ENCODE measurements at regions not wholly inside any gene's neighbourhood (a gene's known extent, or its start where the extent isn't known, plus 50 kb on each side); places are given as distances from the start of the nearest gene placed in this dataset.

- no peak overlapping the region for H3K27ac ChIP-seq
- no peaks in the 10 kb centered on the region for H3K36me3 ChIP-seq
- DNase-seq (ENCODE audit: low spot score) = no peak
- no peak for TF ChIP-seq CTCF (IDR thresholded peaks at IDR 0.05)
- H3K4me1 ChIP-seq (ENCODE audit: control insufficient read depth in 1 of 2, low read depth in 2 of 2) = no peaks in the 10 kb centered on the region
- H3K4me3 ChIP-seq = no peak overlapping the region
- no peak for ATAC-seq (ENCODE audit: insufficient number of reproducible peaks, low FRiP score, low read depth)
- no peaks in the 10 kb centered on the region for H3K27me3 ChIP-seq (replicated peaks; ENCODE audit: insufficient read depth)
- H3K9me3 ChIP-seq = no peaks in the 10 kb centered on the region
Observed at GRCh38 chr4:18444206-18444605, 422.7 kb upstream of the LCORL start.

GRCh38 chr4:18442957-18443356 is 421.4 kb upstream of the LCORL start:
- no peaks in the 10 kb centered on the region for H3K36me3 ChIP-seq
- no peak for DNase-seq (ENCODE audit: low spot score)
- H3K27ac ChIP-seq = no peak overlapping the region
- no peaks in the 10 kb centered on the region for H3K27me3 ChIP-seq (replicated peaks; ENCODE audit: insufficient read depth)
- ATAC-seq (ENCODE audit: insufficient number of reproducible peaks, low FRiP score, low read depth) = no peak
- no peaks in the 10 kb centered on the region for H3K4me1 ChIP-seq (ENCODE audit: control insufficient read depth in 1 of 2, low read depth in 2 of 2)
- no peak overlapping the region for H3K4me3 ChIP-seq
- TF ChIP-seq CTCF (IDR thresholded peaks at IDR 0.05) = no peak
- no peaks in the 10 kb centered on the region for H3K9me3 ChIP-seq

GRCh38 chr4:18441676-18442075 is 420.1 kb upstream of the LCORL start:
- DNase-seq (ENCODE audit: low spot score) = no peak
- H3K9me3 ChIP-seq = no peaks in the 10 kb centered on the region
- no peak overlapping the region for H3K27ac ChIP-seq
- H3K4me1 ChIP-seq (ENCODE audit: control insufficient read depth in 1 of 2, low read depth in 2 of 2) = no peaks in the 10 kb centered on the region
- no peak for ATAC-seq (ENCODE audit: insufficient number of reproducible peaks, low FRiP score, low read depth)
- H3K4me3 ChIP-seq = no peak overlapping the region
- no peak for TF ChIP-seq CTCF (IDR thresholded peaks at IDR 0.05)
- H3K27me3 ChIP-seq (replicated peaks; ENCODE audit: insufficient read depth) = no peaks in the 10 kb centered on the region
- H3K36me3 ChIP-seq = no peaks in the 10 kb centered on the region

- Histone ChIP-seq H3K4me3 (no peak overlapping the region), H3K27ac (no peak overlapping the region), H3K36me3 (no peaks in the 10 kb centered on the region), H3K27me3 (replicated peaks; ENCODE audit: insufficient read depth) (no peaks in the 10 kb centered on the region), H3K4me1 (ENCODE audit: control insufficient read depth in 1 of 2, low read depth in 2 of 2) (no peaks in the 10 kb centered on the region), H3K9me3 (no peaks in the 10 kb centered on the region)
- DNase-seq (ENCODE audit: low spot score) (no peak), ATAC-seq (ENCODE audit: insufficient number of reproducible peaks, low FRiP score, low read depth) (no peak)
- no peak for TF ChIP-seq CTCF (IDR thresholded peaks at IDR 0.05)
Observed at GRCh38 chr4:18441203-18441590, 419.6 kb upstream of the LCORL start.

- Histone ChIP-seq H3K4me3 (no peak overlapping the region), H3K27ac (no peak overlapping the region), H3K4me1 (ENCODE audit: control insufficient read depth in 1 of 2, low read depth in 2 of 2) (no peaks in the 10 kb centered on the region), H3K9me3 (no peaks in the 10 kb centered on the region), H3K36me3 (no peaks in the 10 kb centered on the region), H3K27me3 (replicated peaks; ENCODE audit: insufficient read depth) (no peaks in the 10 kb centered on the region)
- TF ChIP-seq CTCF (IDR thresholded peaks at IDR 0.05) = no peak
- no peak for ATAC-seq (ENCODE audit: insufficient number of reproducible peaks, low FRiP score, low read depth)
- no peak for DNase-seq (ENCODE audit: low spot score)
Observed at GRCh38 chr4:18440527-18441202, 419.1 kb upstream of the LCORL start.
